ENCODE measurements at regions not wholly inside any gene's neighbourhood (a gene's known extent, or its start where the extent isn't known, plus 50 kb on each side); places are given as distances from the start of the nearest gene placed in this dataset.

DNA sequence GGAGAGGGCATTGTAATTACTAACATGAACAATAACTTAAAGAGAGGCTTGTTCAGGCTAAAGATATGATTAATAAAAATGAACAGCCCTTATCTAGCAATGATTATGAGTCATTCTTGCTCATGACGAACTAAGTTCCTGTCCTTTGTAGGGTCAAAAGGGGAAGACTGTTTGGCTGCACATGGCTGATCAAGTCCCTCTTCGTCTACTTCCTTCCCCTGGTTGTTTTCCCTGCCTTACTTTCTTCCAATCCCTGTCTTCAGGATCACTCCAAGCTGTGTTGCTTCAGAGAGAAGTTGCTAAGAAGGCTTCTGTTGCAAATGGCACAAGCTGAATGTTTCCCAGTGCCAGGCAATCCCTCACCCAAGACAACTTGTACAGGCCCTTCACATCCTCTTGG lies 115.0 kb upstream of the HS3ST1 start:
- TF ChIP-seq POLR2AphosphoS5 (IDR thresholded peaks at IDR 0.05) (no peak), CTCF (IDR thresholded peaks at IDR 0.05) (no peak)
